Pancreas (tissue), 10 donors: ENCODE measurements at regions not wholly inside any gene's neighbourhood (a gene's known extent, or its start where the extent isn't known, plus 50 kb on each side); places are given as distances from the start of the nearest gene placed in this dataset.

Experiments used
- ATAC-seq, 4 donors: fragments of 200-7000 bp; cut with Tn5 transposase; one replicate each; pipeline versions ENCODE4 v1.8.0 to v1.9.1; 2020; ENCODE audit warnings: mild to moderate bottlenecking in 4 of 4, moderate library complexity in 4 of 4
- DNase-seq, 6 donors: peaks; one replicate each; pipeline ENCODE4 v3.0.0-alpha.2; 2020
- FAIRE-seq: peaks from 2 replicates; lab custom pipeline; 2012; peaks lifted over from hg19 to GRCh38; lab: Jason Lieb, UNC
- H3K27ac ChIP-seq, 4 donors: fragments of 200-600 bp; sonication (generic); 1 replicate in 3 of 4; 2 replicates in 1 of 4; pipeline versions ENCODE4 v1.5.0 to v1.8.0; 2020
- H3K27me3 ChIP-seq, 4 donors: fragments of 200-600 bp; one replicate each; pipeline ENCODE4 v1.8.0; 2021
- H3K36me3 ChIP-seq, 3 donors: fragments of 200-600 bp; sonication (generic) in 1 of 3; one replicate each; pipeline versions ENCODE4 v1.5.0 to v1.8.0; 2020 to 2021
- H3K4me1 ChIP-seq, 3 donors: fragments of 200-600 bp; one replicate each; pipeline ENCODE4 v1.8.0; 2021
- H3K4me3 ChIP-seq, 4 donors: fragments of 200-600 bp; sonication (generic) in 2 of 4; one replicate each; pipeline versions ENCODE4 v1.5.0 to v1.8.0; 2020 to 2021
- H3K9me3 ChIP-seq, 4 donors: fragments of 200-600 bp; one replicate each; pipeline ENCODE4 v1.8.0; 2021
- WGBS, 2 donors: extraction: QIAGEN DNeasy Blood & Tissue Kit; methylation state at CpG; one replicate each; pipeline ENCODE4 v1.1.7; 2013; 5-methylcytosine and 5-hydroxymethylcytosine counted together
- intact Hi-C, 3 donors: fragments of 100-400 bp; cut with DNase I; formaldehyde crosslinking; loops; one replicate each; pipeline versions ENCODE4 v1.11.1 to v1.14.2; 2022
- TF ChIP-seq, protein P1 (sequence below), 4 donors: fragments of 200-600 bp; sonication (generic) in 3 of 4; IDR thresholded peaks; one replicate each; pipeline versions ENCODE4 v1.5.0 to v1.8.0; 2021; ENCODE audit warnings: antibody characterized with exemption in 4 of 4
- donor health status: healthy with polysubstance abuse.
- donor health status: DM: no; HTN: no; CAD: no; lungs with moderate emphysema.
- donor health status: DM: no; HTN: no; CAD: no.
- donor health status: control.
- donor health status: control.
- donor health status: Bipolar disorder and iron deficiency.
- donor health status: DM: yes; HTN: yes; CAD: no.
- donor health status: DM: no; HTN: no; CAD: no.
- donor health status: DM: no; HTN: no; CAD: no.
- donor health status: DM: yes; HTN: yes; CAD: no.

DNA sequence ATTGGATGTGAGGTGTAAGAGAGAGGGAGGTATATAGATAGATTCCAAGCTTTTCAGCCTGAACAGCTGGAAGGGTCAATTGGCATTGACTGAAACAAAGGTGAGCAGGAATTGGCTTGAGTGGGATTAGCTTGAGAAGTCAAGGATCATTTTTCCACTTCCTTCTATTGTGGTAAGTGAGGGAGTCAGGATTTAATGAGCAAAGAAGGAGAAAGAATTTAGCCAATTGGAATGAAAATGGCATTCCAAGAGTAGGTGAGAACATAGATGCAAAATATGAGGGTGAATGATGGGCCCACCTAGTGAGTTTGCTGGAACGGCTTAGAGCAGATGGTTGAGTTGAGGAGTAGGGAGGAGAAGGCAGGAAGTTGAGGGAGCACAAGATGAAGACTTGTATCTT lies 56.5 kb upstream of the ETV6 start:
- Histone ChIP-seq H3K9me3 (no peaks in the 10 kb centered on the region), H3K4me1 (no peaks in the 10 kb centered on the region), H3K27ac (no peak overlapping the region), H3K27me3 (no peaks in the 10 kb centered on the region), H3K4me3 (no peak overlapping the region), H3K36me3 (no peaks in the 10 kb centered on the region)
- no peak for ATAC-seq
- DNase-seq, result no peak
- FAIRE-seq, result no peak
- WGBS, 2 donors, result 96% methylated on average over 1 of the region's 1 CpG
- TF ChIP-seq, protein P1, sequence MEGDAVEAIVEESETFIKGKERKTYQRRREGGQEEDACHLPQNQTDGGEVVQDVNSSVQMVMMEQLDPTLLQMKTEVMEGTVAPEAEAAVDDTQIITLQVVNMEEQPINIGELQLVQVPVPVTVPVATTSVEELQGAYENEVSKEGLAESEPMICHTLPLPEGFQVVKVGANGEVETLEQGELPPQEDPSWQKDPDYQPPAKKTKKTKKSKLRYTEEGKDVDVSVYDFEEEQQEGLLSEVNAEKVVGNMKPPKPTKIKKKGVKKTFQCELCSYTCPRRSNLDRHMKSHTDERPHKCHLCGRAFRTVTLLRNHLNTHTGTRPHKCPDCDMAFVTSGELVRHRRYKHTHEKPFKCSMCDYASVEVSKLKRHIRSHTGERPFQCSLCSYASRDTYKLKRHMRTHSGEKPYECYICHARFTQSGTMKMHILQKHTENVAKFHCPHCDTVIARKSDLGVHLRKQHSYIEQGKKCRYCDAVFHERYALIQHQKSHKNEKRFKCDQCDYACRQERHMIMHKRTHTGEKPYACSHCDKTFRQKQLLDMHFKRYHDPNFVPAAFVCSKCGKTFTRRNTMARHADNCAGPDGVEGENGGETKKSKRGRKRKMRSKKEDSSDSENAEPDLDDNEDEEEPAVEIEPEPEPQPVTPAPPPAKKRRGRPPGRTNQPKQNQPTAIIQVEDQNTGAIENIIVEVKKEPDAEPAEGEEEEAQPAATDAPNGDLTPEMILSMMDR (IDR thresholded peaks at IDR 0.05), result no peak
- intact Hi-C loops, result no loop called here

GRCh38 chr12:11595080-11595479 lies 54.4 kb upstream of the ETV6 start:
- intact Hi-C loops, result no loop called here
- Histone ChIP-seq H3K4me3 (no peak overlapping the region), H3K4me1 (no peaks in the 10 kb centered on the region), H3K27ac (no peak overlapping the region), H3K9me3 (no peaks in the 10 kb centered on the region), H3K36me3 (no peaks in the 10 kb centered on the region), H3K27me3 (no peaks in the 10 kb centered on the region)
- TF ChIP-seq, protein P1 (IDR thresholded peaks at IDR 0.05), result no peak
- DNase-seq, result no peak
- ATAC-seq, result peak in 1 of 4 donors; percentile 22
- FAIRE-seq, result no peak
- WGBS, 2 donors, result 61 to 91% methylated on average over 3 of the region's 3 CpGs

- no peaks in the 10 kb centered on the region for H3K27me3 ChIP-seq
- FAIRE-seq (no peak), ATAC-seq (no peak), DNase-seq (no peak)
- H3K4me3 ChIP-seq, result no peak overlapping the region
- intact Hi-C loops, result no loop called here
- H3K36me3 ChIP-seq, result no peaks in the 10 kb centered on the region
- H3K4me1 ChIP-seq, result no peaks in the 10 kb centered on the region
- 80 to 93% methylated on average over 1 of the region's 1 CpG for WGBS, 2 donors
- no peaks in the 10 kb centered on the region for H3K9me3 ChIP-seq
- H3K27ac ChIP-seq, result no peak overlapping the region
- TF ChIP-seq, protein P1 (IDR thresholded peaks at IDR 0.05), result no peak
These were observed 53.3 kb upstream of the ETV6 start for GRCh38 chr12:11596141-11596540.

DNA sequence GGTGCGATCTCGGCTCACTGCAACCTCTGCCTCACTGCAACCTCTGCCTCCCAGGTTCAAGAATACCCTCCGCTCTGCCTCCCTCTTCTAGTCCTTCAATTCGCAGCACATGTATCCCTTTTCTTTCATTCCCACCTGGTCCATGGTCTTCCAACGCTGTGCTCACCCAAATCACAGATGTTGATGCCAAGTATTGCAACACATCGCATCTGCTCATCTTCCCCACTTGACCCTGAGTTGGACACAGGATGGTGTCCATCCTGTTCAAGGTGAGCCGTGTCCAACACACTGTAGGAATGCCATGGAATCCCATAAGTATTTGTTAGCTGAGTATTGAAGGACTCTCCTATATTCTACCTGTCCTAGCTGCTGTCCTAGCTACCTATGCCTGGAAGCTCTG lies 50.6 kb upstream of the ETV6 start:
- ATAC-seq (no peak), DNase-seq (no peak)

More for the DNA sequence above, 50.6 kb upstream of the ETV6 start:
- TF ChIP-seq, protein P1 (IDR thresholded peaks at IDR 0.05), result no peak
- intact Hi-C loops, result no loop called here
- Histone ChIP-seq H3K27me3 (no peaks in the 10 kb centered on the region), H3K4me3 (no peak overlapping the region), H3K36me3 (no peaks in the 10 kb centered on the region), H3K9me3 (no peaks in the 10 kb centered on the region), H3K27ac (no peak overlapping the region), H3K4me1 (no peaks in the 10 kb centered on the region)
- WGBS, 2 donors, result 73 to 94% methylated on average over 7 of the region's 7 CpGs
- no peak for FAIRE-seq
